SK-N-DZ (cell line): ENCODE measurements at regions not wholly inside any gene's neighbourhood (a gene's known extent, or its start where the extent isn't known, plus 50 kb on each side); places are given as distances from the start of the nearest gene placed in this dataset.

Source experiments
- small RNA-seq, 2 experiments: library from RNA; depleted of rRNA; stranded (forward); fragments of <200 nt; gene quantifications; one replicate each; pipeline ENCODE3, GENCODE V24; 2014

Small RNAs in the stretch of these regions (small RNA-seq; reads per million reads assigned to genes)
- gene RNU6-684P, result 0 reads per million in 2 experiments
